Activated CD4-positive, CD25-positive, alpha-beta regulatory T cell treated with anti-CD3 and anti-CD28 coated beads, Interleukin-2, amount 50 U/mL, for 16 hours (primary cell): ENCODE measurements at regions not wholly inside any gene's neighbourhood (a gene's known extent, or its start where the extent isn't known, plus 50 kb on each side); places are given as distances from the start of the nearest gene placed in this dataset.
A peak's percentile ranks its signal among the peaks of the same experiment; 100 is the strongest.
"Not testable (repeated sequence)": the region's sequence is repeated elsewhere in the genome, so short reads cannot be mapped to it uniquely, and the experiment has no call there.

ENCODE experiments used
- DNase-seq: peaks from one replicate; pipeline ENCODE4 v3.0.0-alpha.2; 2020; ENCODE audit warnings: low read depth, low spot score

- not testable (repeated sequence) for DNase-seq
Measured at GRCh38 chr16:72729552-72729951, 318.4 kb downstream of the ZFHX3 start.

- no peak for DNase-seq
Measured at GRCh38 chr16:72728516-72728915, 319.4 kb downstream of the ZFHX3 start.

DNA sequence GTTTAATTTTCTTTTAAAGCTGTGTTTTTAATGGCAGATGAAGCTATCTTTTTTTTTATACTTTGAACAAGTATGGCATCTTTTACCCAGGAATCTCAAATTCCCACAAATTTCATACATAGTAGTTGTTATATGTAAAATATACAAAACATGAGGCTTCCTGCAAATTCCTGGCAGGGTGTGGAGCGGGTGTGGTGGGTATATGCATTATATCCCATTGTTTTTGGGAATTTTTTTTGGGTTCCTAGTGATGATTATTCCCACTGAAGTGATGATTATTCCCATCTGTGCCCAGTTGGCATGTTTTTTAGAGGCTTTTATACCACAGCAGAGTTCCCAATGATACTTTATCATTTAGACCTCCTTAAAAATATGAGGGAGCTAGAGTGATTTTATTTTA, 320.4 kb downstream of the ZFHX3 start:
- DNase-seq: no peak

DNA sequence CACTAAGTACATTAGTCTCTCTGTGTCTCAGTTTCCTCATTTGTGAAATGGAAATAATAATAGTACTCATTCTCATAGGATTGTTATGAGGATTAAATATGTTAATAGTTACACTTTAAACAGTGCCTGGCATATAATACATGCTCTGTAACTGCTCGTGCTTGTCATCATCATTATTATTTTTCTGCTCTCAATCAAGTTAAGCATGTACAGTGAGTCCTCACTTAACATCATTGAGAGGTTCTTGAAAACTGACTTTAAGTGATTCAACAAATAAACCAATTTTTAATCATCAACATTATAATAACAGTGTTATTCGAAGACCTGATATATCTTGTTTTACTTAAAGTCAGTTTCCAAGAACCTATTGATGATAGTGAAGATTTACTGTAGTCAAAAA, 322.3 kb downstream of the ZFHX3 start:
- no peak for DNase-seq

DNA sequence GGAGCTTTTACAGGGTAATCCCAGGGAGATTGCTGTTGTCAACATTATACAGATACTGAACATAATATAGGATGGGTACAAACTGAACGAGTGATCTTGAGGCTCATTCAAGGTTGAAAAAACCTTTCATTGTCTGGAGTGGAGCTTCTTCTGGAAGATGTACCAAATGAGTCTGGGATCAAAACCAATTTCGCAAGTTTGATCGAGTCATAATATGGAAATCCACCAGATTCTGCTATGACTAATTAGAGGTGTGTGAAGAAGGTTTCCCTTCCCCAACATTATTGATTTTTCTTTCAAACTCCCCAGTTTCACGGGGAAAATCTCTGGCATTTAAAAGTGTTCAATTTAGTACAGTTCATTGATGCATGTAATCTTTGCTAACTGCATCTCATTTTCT, 324.1 kb downstream of the ZFHX3 start:
- no peak for DNase-seq

DNA sequence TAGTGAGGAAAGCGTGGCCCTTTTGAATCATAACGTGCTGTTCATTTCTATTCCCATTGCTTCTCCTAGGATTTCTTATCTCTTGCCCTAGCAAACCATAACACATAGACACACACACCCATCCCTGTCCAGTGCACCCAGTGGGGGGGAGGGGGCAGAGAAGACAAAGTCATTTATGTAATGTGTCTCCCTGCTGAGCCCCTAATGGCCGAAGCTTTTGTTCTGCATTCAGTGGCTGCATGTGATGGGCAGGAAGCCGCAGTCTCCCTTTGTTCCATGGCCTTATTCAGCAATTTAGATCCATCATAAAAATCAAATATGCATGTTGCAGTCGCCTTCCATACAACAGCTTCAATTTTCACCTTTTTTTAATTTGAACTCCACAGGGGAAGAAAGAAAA, 325.4 kb downstream of the ZFHX3 start:
- DNase-seq: no peak

- DNase-seq: no peak
Measured at GRCh38 chr16:72721981-72722380, 325.9 kb downstream of the ZFHX3 start.

- no peak for DNase-seq
Measured at GRCh38 chr16:72715267-72715666, 332.7 kb downstream of the ZFHX3 start.

DNA sequence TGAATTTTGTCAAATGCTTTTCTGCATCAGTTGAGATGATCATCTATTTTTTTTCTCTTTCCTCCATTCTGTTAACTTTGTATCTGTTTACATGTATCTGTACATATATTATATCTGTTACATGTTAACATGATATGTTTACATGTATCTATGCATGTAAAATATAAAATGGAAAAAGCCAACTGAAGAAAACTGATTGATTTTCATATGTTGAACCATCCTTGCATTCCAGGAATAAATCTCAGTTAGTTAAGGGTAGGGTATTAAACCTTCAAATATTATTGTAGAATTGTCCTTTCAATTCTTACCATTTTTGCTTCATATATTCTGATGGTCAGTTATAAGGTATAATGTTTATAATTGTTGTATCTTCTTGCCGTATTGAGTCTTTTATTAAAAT, 336.1 kb downstream of the ZFHX3 start:
- no peak for DNase-seq

GRCh38 chr16:72705801-72706200, 342.1 kb downstream of the ZFHX3 start:
- DNase-seq: no peak

DNA sequence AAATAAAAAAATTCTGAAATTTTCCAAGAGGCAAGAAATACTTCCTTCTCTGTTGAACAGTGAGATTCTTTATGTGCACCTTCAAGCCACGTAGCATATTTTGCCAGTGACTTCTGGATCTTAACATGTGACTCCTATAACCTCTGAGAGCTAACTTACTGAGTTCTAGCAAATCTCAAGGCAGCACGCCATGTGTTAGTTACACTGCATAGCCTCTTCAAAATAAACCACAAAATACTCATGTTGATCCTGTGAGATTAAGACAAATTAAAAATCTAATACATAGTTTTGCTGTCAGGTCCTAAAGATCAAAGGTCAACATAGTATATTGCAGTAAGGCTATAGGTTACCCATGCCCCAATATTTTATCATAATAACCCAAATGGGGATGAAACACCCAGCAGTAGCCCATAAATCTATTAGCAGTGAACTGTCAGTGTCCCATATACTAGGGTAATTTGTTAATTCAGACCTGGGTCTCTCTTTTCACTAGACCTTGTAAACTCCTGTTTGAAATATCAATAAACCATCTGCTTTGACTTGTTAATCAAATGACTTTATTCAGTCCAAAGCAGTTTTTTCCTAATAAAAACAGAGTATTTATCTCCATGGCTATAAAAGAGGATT, 343.1 kb downstream of the ZFHX3 start:
- no peak for DNase-seq

- no peak for DNase-seq
Measured at GRCh38 chr16:72689851-72690250, 358.1 kb downstream of the ZFHX3 start.

DNA sequence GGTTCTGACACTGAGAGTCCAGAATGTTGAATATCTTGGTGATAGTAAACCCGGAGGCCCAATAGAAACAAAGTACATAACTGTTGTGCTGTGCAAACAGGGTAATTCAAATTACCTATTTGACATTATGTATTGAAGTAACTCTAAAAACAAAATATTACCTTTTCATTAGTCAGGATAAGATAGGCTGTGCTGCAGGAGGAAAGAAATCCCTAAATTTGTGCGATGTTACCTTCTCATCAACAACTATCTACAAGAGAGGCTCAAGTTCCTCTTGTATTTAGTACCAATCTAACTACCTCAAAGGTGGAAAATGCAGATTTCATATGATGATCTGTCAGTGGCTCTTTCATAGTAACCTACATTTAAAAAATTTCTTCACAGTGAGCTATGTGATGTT, 367.2 kb downstream of the ZFHX3 start:
- no peak for DNase-seq

DNA sequence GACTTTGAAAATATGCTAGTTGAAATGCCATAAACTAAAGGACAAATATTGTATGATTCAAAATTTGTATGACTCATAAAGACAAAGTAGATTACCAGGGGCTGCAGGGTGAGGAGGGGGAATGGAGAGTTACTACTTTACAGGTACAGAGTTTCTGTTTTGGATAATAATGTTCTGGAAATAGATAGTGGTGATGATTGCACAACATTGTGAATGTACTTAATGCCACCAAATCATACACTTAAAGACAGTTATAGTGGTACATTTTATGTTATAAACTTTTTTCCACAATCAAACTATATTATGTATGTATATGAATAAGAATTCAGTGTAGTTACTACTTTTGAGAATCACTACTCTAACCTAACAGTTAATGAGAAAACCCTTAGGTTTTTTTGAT, 368.1 kb downstream of the ZFHX3 start:
- no peak for DNase-seq

GRCh38 chr16:72677662-72678447, 370.1 kb downstream of the ZFHX3 start:
- no peak for DNase-seq

DNA sequence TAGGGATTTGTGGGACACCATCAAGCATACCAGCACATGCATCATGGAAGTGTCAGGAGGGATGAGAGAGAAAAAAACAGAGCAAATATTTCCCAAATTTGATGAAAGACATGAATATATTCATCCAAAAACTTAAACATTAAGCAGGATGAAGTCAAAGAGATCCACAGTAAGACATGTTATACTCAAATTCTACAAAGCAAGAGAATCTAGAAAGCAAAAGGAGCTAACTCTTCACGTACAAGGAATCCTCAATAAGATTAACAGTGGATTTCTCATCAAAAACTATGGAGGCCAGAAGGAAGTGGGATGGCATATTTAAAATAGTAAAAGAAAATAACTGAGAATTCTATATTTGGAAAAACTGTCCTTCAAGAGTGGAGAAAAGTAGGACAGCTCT, 374.8 kb downstream of the ZFHX3 start:
- DNase-seq: no peak

GRCh38 chr16:72666267-72666666, 381.7 kb downstream of the ZFHX3 start:
- DNase-seq: no peak

DNA sequence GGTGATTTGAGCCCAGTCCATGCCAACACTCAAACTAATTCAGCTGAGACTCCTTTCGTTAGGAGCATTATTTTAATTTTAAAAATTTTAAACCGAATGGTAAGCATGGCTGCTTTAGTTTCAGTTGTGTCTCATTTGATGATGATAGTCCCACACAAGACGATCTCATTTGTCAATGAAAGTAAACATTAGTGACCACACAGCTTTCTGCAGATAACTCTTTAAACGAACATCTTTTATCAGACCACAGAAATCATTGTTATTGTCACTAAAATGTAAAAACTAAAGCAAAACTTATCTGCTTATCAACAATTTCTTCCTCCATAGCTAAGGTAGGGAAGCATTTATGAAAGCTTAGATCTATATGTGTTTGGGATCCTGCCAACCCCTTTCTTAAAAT, 382.2 kb downstream of the ZFHX3 start:
- no peak for DNase-seq

DNA sequence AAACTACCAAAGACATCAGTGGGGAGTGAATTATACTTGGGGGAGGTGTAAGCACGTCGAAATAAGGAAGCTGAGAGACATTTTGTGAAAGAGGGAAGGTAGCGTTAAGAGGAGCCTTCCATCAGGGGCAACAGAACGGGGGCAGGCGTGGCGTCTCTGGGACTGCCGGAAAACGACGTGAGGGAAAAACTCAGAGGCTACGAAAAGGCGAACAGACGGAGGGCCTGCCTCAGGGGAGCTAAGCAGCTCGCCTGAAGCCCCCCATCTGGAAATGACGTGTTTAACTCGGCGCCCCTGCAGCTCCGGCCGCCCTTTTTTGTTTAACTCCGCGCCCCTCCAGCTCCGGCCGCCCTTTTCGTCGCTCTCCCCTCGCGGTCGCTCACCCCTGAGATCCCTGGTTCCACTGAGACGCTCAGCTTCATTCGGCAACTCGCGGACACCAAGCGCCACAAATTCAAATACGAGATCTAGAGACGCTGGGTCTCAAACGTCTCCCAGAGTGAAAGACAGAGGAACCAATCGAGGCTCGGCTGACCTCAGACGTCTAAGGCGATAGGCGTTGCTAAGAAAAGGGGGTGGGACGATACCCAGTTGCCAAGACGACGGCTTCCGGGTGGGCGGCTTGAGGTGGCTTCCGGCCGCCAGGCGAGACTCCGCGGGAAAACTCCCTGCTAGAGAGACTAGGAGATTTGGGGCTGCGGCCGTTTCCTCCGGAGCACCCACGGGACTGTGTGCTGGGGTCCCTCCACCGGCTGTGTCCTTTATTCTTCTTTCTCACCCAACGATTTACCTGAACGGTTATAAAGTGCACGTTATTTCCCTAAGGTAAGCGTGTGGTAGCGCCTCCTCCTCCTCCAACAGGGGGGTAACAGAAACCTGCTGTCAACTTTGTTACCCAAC, 383.2 kb downstream of the ZFHX3 start:
- peak; percentile 90 for DNase-seq

DNA sequence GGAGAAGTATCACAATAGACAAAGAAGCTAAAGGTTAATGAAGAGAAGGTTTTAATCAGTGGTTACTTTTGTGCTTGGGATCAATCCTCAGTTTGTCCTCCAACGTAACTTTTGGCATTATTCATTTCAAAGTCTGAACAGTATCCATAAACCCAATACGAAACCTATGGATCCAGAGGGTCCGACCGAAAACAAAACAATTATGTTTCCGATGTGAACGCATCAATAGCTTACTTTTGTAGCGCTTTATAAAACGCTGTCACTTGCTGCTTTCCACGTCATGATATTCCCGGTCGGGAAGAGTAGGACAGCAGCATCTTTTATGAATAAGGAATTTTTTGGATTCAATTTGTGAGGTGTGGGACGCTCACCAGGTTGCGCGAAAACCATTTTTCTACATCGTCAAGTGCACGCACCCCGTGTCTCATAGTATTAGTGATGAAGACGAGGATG, 383.8 kb downstream of the ZFHX3 start:
- DNase-seq: no peak

DNA sequence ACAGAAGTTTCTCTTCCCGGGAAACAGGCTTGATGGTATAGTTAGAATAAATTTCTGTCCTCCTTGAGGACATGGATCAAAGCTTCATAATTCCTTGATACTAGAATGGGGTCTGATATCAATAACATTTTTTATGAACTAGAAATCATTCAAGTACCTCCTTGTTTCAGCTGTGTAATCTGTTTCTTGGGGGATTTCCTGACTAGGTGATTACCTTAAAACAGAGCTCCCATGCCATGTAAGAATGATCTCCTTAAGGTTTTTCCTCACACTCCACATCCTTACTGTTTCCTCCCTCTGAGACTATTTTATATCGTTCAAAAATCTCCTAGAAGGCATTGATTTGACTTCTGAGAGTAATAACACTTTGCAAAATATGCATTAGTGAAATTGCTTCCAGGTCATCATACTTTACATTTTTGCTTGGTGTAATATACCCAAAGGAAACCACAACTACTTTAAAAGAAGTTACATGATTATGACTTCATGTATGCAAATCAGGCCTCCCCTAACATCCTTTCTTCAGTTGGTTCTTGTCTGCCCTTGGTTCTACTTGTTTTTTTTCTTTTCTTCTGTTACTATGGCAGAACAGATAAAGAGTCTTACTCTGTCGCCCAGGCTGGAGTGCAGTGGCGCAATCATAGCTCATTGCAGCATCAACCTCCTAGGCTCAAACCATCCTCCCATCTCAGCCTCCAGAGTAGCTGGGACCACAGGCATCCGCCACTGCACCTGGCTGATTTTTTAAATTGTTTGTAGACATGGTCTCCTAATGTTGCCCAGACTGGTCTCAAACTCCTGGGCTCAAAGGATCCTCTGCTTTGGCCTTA, 388.8 kb downstream of the ZFHX3 start:
- DNase-seq: no peak
